ENCODE measurements at regions not wholly inside any gene's neighbourhood (a gene's known extent, or its start where the extent isn't known, plus 50 kb on each side); places are given as distances from the start of the nearest gene placed in this dataset.
"Not testable (repeated sequence)": the region's sequence is repeated elsewhere in the genome, so short reads cannot be mapped to it uniquely, and the experiment has no call there.

- no peak overlapping the region for H3K9ac ChIP-seq
- H3K9me3 ChIP-seq (replicated peaks in 1 of 11): peaks cover 8 to 49% (median 22%) of the 10 kb centered on the region in 11 experiments; a peak in 19 of 22 replicates
- H3K4me3 ChIP-seq: no peak overlapping the region
- H3K27ac ChIP-seq: no peak overlapping the region
- peaks cover 67 to 100% (median 92%) of the 10 kb centered on the region in 11 experiments for H3K27me3 ChIP-seq
- H3K4me1 ChIP-seq: peaks cover 0 to 13% (median 0%) of the 10 kb centered on the region in 10 experiments; a peak in 4 of 20 replicates
- no peak for TF ChIP-seq Cebpa-rat (IDR thresholded peaks at IDR 0.05)
- H4K20me1 ChIP-seq: no peaks in the 10 kb centered on the region; a peak in 1 of 22 replicates
- H3K36me3 ChIP-seq: no peaks in the 10 kb centered on the region
- no peak overlapping the region for H3K4me2 ChIP-seq
Measured at GRCh38 chrX:146581981-146582712, 227.4 kb upstream of the CXorf51B start.

DNA sequence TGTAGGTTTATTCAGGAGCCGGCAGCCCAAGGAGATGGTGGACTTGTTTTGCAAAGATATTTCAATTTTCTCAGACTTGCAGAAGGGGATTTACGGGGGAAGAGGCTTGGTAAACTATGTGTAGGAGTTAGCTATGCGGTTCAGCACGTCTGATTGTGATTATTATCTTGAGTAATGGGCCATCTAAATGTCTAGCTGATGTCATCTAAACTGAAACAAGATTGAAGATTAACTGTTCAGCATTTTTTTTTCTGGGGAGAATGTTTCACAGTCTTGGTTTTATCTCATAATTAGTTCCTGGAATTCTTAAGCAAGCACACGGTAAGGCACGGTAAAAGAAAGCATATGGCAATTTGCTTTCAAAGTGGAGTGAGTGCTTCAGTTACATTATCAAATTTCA lies 207.3 kb upstream of the CXorf51B start:
- H3K9me3 ChIP-seq (replicated peaks in 1 of 11): peaks cover 0 to 8% (median 0%) of the 10 kb centered on the region in 11 experiments; a peak in 2 of 22 replicates
- no peaks in the 10 kb centered on the region for H3K36me3 ChIP-seq
- no peaks in the 10 kb centered on the region for H3K4me1 ChIP-seq
- no peak for TF ChIP-seq Cebpa-rat (IDR thresholded peaks at IDR 0.05)
- H3K27ac ChIP-seq: no peak overlapping the region
- no peaks in the 10 kb centered on the region for H4K20me1 ChIP-seq
- H3K4me3 ChIP-seq: no peak overlapping the region
- peaks cover 54 to 93% (median 83%) of the 10 kb centered on the region in 11 experiments for H3K27me3 ChIP-seq
- H3K9ac ChIP-seq: no peak overlapping the region
- no peak overlapping the region for H3K4me2 ChIP-seq

DNA sequence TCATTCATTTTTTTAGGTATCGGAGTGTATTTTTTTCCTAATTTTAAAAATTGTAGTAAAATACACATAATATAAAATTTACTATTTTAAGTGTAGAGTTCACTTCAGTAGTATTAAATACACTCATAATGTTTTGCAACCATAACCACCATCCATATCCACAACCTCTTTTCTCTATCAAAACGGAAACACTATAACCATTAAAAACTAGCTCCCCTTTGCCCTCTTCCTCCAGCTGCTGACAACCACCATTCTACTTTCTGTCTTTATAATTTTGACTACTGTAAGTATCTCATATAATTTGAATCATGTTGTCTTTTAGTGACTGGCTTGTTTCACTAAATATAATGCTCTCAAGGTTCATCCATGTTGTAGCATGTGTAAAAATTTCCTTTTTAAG lies 205.4 kb upstream of the CXorf51B start:
- TF ChIP-seq Cebpa-rat (IDR thresholded peaks at IDR 0.05): no peak
- H3K4me2 ChIP-seq: no peak overlapping the region
- no peak overlapping the region for H3K27ac ChIP-seq

DNA sequence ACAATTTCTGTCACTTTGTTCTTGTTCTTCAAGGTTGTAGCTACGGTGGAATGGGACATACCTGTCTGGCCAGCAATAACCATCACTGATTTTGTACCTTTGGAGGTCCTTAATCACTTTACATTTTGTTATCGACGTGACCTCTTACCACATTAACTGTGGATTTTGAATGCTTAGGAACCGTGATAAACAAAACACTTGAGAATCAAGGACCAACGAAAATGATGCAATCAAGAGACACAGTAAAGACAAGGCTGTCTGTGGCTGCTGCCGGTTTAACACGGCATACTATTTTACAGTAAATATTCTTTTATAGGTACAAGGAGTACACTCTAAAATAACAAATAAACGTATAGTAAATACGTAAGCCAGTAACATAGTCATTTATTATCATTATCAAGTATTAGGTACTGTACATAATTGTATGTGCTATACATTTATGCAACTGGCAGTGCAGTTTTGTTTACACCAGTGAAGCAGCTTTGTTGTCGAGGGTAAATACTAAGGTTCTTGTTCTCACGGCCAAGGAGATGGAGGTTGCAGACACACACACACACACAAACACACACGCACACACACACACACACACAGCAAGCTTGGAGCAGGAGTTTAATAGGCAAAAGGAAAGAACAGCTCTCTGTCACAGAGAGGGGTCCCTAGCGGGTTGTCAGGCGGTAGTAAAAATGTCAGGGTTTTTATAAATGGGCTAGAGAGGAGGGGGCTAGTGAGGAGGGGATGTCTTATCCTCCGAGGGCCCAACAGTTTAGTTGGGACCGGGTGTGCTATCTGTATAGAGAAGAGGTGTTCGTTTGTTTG lies 194.7 kb upstream of the CXorf51B start:
- no peak overlapping the region for H3K4me2 ChIP-seq
- H4K20me1 ChIP-seq: no peaks in the 10 kb centered on the region
- H3K4me1 ChIP-seq: no peaks in the 10 kb centered on the region
- no peak for TF ChIP-seq Cebpa-rat (IDR thresholded peaks at IDR 0.05)
- no peak overlapping the region for H3K4me3 ChIP-seq
- peaks cover 13 to 78% (median 53%) of the 10 kb centered on the region in 11 experiments; a peak in 21 of 22 replicates for H3K27me3 ChIP-seq
- no peaks in the 10 kb centered on the region for H3K36me3 ChIP-seq
- no peak overlapping the region for H3K27ac ChIP-seq
- H3K9me3 ChIP-seq (replicated peaks in 1 of 11): peaks cover 0 to 9% (median 4%) of the 10 kb centered on the region in 11 experiments; a peak in 16 of 22 replicates
- H3K9ac ChIP-seq: no peak overlapping the region

More for the DNA sequence above, 205.4 kb upstream of the CXorf51B start:
- Histone ChIP-seq H3K9me3 (replicated peaks in 1 of 11) (peaks cover 0 to 4% (median 0%) of the 10 kb centered on the region in 11 experiments; a peak in 1 of 22 replicates), H3K4me3 (no peak overlapping the region), H3K27me3 (peaks cover 45 to 91% (median 76%) of the 10 kb centered on the region in 11 experiments), H3K9ac (no peak overlapping the region), H4K20me1 (no peaks in the 10 kb centered on the region), H3K4me1 (no peaks in the 10 kb centered on the region), H3K36me3 (no peaks in the 10 kb centered on the region)

DNA sequence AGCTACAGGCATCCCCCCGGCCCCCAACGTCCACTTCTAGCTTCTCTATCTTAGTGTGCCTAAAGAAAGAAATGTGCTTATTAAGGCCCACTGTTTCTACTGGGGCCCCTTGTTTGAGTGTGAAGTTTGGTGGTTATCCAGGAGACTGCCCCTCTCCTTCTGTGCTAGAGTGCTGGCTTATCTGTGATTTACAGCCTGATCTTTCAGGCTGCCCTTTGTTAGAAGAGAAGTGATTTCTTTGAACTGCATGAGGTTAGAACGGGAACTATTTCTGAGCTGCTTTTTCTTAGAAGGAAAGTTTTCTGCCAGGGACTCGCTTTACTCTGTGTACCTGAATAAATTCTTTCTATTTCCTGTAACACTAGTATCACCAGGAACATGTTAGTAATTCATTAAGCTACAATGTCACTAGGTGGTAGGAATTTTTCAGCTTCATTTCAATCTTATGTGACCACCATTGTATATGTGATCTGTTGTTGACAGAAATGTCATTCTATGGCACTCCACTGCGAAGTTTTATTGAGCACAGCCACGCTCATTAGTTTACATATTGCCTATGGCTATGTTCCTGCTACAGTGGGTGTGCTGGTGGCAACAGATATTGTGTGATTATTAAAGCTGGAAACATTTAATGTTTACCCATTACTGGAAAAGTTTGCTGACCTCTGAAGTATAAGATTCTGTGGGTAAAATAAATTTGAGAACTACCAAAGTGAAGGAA lies 193.8 kb upstream of the CXorf51B start:
- H3K27me3 ChIP-seq: peaks cover 13 to 68% (median 45%) of the 10 kb centered on the region in 11 experiments; a peak in 20 of 22 replicates
- TF ChIP-seq Cebpa-rat (IDR thresholded peaks at IDR 0.05): no peak

DNA sequence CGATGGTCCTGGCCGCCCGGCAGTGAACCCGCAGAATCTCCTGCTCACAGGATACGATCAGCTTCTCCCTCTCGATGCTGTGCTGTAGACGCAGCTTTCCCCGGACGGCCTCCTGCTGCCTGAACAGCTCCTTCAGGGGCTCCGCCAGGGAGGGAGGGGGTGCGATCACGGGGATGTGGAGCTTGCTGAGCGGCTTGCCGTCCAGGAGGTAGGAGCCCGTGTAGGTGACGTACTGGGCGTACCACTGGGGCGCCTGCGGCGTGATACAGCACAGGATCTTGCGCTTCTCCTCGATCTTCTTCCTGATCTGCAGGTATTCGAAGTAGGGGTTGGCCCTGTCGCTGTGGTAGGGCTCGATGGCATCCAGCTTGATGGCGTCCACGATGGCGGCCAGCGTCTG lies 189.6 kb upstream of the CXorf51B start:
- H3K9ac ChIP-seq, H4K20me1 ChIP-seq, H3K4me1 ChIP-seq, H3K36me3 ChIP-seq, H3K4me3 ChIP-seq, H3K4me2 ChIP-seq, H3K27ac ChIP-seq: not testable (repeated sequence)
- Histone ChIP-seq H3K9me3 (replicated peaks in 1 of 11) (peaks cover 0 to 12% (median 7%) of the 10 kb centered on the region in 11 experiments; a peak in 16 of 22 replicates), H3K27me3 (peaks cover 7 to 46% (median 31%) of the 10 kb centered on the region in 11 experiments; a peak in 21 of 22 replicates)

More for the DNA sequence above, 193.8 kb upstream of the CXorf51B start:
- Histone ChIP-seq H3K4me3 (no peak overlapping the region), H3K36me3 (no peaks in the 10 kb centered on the region), H3K4me1 (no peaks in the 10 kb centered on the region), H3K9me3 (replicated peaks in 1 of 11) (peaks cover 0 to 12% (median 7%) of the 10 kb centered on the region in 11 experiments; a peak in 16 of 22 replicates), H3K27ac (no peak overlapping the region), H3K9ac (no peak overlapping the region), H4K20me1 (no peaks in the 10 kb centered on the region), H3K4me2 (no peak overlapping the region)

DNA sequence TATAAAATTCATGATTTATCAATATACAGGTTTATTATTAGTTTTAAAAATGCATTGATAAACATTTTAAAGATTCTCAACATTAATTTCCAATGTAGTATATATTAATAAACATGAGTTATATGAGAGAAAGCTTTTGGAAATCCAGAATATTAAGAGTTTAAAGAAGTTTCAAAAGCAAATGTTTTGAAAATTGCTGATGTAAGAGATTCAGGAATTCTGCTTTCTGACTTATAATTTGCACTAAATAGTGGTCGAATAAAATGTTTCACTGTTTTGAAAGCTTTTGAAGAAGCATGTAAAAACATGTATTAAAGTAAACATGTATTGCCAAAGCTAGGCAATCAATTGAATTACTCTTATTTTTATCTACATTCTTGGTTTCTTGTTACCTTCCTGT lies 151.2 kb upstream of the CXorf51B start:
- peaks cover 21 to 31% (median 26%) of the 10 kb centered on the region in 11 experiments for H3K9me3 ChIP-seq (replicated peaks in 1 of 11)
- no peak overlapping the region for H3K9ac ChIP-seq
- no peak for TF ChIP-seq Cebpa-rat (IDR thresholded peaks at IDR 0.05)
- no peak overlapping the region for H3K4me2 ChIP-seq
- H4K20me1 ChIP-seq: no peaks in the 10 kb centered on the region
- H3K4me1 ChIP-seq: no peaks in the 10 kb centered on the region
- no peak overlapping the region for H3K4me3 ChIP-seq
- H3K27me3 ChIP-seq: peaks cover 7 to 71% (median 43%) of the 10 kb centered on the region in 11 experiments; a peak in 20 of 22 replicates
- H3K27ac ChIP-seq: no peak overlapping the region
- H3K36me3 ChIP-seq: no peaks in the 10 kb centered on the region

DNA sequence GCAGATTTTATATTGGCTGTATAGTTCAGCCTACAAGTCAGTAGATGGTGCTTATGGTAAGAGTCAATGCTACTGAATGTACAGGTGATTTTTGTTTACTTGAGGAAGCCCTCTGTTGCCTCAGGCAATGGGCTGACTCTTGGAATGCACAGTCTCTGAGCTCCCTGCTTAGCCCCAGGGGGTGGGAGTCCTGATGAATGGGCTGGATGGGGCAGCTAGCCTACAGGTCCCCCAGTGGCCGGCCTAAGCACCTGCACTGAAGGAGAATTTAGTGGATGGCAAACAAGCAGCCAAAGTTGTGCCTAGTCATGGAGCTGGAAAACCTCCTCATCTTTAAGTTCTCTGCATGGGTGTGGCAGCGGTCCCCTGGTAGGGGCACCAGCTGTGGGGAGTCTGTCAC lies 101.8 kb upstream of the CXorf51B start:
- Histone ChIP-seq H3K4me3 (no peak overlapping the region), H3K27me3 (peaks cover 45 to 88% (median 73%) of the 10 kb centered on the region in 11 experiments), H3K9me3 (replicated peaks in 1 of 11) (peaks cover 0 to 7% (median 0%) of the 10 kb centered on the region in 11 experiments; a peak in 1 of 22 replicates), H3K4me2 (no peak overlapping the region), H3K4me1 (no peaks in the 10 kb centered on the region), H3K27ac (no peak overlapping the region), H4K20me1 (no peaks in the 10 kb centered on the region), H3K36me3 (no peaks in the 10 kb centered on the region), H3K9ac (no peak overlapping the region)
- no peak for TF ChIP-seq Cebpa-rat (IDR thresholded peaks at IDR 0.05)

GRCh38 chrX:146708866-146709265 lies 100.7 kb upstream of the CXorf51B start:
- H3K4me2 ChIP-seq; H3K9ac ChIP-seq; H3K4me1 ChIP-seq; H3K36me3 ChIP-seq; H3K9me3 ChIP-seq (replicated peaks in 1 of 11); H3K27ac ChIP-seq; H3K4me3 ChIP-seq; H4K20me1 ChIP-seq: not testable (repeated sequence)
- H3K27me3 ChIP-seq: peaks cover 47 to 88% (median 70%) of the 10 kb centered on the region in 11 experiments
